HG02678 (cell line): ENCODE measurements at regions not wholly inside any gene's neighbourhood (a gene's known extent, or its start where the extent isn't known, plus 50 kb on each side); places are given as distances from the start of the nearest gene placed in this dataset.

Experiments used
- ATAC-seq: cut with Tn5 transposase; IDR thresholded peaks from one replicate; pipeline ENCODE4 v1.9.1; 2021; ENCODE audit warnings: mild to moderate bottlenecking, moderate library complexity; ENCODE audit not compliant: unreplicated experiment

GRCh38 chr10:117945651-117946050 is 101.1 kb downstream of the RAB11FIP2 start:
- no peak for ATAC-seq

DNA sequence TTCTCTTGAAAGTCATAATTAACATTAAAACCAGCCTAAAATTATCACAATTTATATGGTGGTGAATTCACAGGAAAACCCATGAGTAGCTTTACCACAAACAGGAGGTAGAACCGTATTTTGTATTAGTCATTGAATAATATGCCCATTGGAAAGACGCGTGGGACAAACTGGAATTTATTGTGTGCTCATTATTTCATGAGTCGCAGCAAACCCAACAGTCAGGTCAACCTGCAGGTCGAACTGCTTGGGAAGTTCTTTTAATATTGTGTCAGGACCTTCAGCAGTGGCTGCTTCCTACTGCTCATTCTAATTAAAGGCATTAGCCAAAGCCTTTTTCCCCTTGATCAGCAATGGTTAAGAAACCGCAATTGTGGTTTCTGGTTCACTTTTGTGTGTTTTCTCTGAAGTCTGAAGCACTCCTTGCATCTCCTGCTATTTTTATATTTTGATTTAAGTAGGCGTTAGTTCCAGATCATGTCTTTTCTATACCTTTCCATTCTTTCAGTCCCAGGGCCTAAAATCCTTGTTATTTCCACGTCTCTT is 100.1 kb downstream of the RAB11FIP2 start:
- no peak for ATAC-seq

DNA sequence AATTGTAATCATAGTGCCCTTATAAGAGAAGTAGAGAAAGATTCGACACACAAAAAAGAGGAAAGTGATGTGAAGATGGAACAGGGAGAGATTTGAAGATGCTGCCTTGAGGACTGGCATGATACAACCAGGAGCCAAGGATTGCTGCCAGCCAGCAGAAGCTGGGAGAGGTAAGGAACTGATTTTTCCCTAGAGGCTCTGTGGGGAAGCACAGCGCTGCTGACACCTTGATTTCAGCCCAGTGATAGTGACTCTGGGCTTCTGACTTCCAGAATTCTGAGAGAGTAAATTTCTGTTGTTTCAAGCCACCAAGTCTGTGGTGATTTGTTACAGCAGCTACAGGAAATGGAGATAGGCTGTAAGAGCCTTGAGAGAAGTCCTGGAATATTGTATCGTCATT is 98.2 kb downstream of the RAB11FIP2 start:
- no peak for ATAC-seq

GRCh38 chr10:117950408-117950807 is 96.3 kb downstream of the RAB11FIP2 start:
- ATAC-seq: no peak
